ENCODE measurements at regions not wholly inside any gene's neighbourhood (a gene's known extent, or its start where the extent isn't known, plus 50 kb on each side); places are given as distances from the start of the nearest gene placed in this dataset.
A peak's percentile ranks its signal among the peaks of the same experiment; 100 is the strongest.
"Not testable (repeated sequence)": the region's sequence is repeated elsewhere in the genome, so short reads cannot be mapped to it uniquely, and the experiment has no call there.

DNA sequence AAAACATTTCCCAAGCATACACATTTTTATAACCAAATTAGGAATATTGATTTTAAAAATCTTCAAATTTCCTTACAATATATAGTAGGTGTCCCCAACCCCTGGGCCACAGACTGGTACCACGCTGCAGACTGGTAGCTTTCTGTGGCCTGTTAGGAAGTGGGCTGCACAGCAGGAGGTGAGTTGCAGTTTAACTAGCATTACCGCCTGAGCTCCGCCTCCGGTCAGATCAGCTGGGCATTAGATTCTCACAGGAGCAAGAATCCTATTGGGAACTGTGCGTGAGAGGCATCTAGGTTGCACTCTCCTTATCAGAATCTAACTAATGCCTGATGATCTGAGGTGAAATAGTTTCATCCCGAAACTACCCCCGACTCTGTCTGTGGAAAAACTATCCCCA, 62.1 kb downstream of the ZWINT start:
- DNase-seq: no peak

DNA sequence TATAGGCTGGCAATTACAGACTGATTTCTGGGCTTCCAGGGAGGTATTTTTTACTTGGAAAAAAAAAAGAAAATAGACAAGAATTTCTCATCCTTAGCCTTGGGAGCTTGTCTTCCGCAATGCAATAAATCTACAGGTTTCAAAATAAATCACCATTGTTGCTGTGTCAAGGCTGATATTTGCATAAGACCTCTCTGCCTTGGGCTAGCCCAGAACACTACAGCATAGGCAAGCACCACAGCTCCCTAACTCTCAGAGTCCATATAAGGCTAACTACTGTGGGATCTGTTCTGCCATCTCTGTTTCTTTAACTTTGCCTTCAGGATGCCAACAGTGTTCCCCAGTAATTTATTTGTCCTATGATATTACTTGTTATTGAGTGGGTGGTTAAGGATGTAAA, 64.4 kb downstream of the ZWINT start:
- DNase-seq: no peak

DNA sequence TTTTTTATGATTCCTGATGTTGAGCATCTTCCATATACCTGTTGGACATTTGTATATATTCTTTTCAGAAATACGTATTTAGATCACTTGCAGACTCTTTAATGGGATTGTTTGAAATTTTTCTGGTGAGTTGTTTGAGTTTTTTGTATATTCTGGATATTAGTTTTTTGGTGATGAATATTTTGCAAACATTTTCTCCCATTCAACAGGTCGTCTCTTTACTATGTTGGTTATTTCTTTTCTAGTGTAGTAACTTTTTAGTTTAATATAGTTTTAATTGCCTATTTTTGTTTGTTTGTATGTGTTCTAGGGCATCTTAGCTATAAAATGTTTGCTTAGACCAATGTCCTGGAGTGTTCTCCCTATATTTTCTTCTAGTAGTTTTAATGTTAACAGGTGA, 72.7 kb downstream of the ZWINT start:
- DNase-seq: no peak

DNA sequence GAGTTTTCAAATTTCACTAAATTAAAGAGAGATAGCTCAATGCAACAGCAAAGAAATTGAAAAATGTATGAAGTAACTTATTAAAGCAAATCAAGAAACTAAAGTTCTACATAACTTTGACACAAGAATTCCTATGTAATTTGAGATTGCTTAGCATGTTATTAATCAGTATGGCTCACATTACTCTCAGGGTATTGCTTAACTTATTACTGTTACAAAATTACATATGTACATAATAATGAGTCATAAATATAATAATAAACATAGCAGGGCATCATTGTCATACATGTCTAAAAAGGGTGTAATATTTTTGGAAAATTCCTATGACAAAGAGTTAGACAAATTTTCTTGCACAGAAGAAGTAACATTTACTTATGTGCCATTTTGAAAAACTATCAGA, 75.0 kb downstream of the ZWINT start:
- DNase-seq: no peak

DNA sequence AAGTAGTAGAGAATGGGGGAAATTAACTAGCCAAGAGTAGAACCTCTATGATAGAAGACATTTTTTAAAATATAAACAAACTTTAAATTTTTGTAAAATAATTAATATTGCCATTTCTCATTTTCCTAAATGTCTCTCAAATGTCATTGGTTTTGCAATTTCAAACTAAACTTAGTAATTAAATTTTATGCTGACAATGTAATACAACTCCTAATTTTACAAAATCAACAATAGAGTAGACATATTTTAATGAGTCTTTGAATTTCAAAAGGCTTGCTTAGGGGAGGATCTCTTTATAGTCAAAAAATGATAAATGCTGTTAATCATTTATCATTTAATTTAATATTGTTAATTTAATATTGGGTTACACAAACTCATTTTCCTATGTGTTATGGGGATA, 81.8 kb downstream of the ZWINT start:
- DNase-seq: no peak

DNA sequence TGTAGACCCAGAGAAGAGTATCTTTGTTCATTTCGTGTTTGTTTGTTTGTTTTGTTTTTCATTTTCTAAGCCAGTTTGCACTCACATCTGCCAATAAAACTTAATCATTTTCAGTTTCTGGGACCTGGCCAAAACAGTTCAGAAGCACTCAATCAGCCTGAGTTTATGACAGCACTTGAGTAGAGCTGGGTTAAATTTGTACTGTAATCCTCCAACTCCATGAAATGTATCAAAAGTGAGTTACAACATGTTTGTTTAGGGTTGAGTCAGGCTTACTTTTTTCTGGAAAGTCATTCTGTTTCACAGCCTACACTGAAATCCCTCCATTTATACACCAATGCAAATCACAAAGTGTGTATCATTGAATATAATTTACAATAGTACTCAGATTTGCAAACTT, 91.9 kb downstream of the ZWINT start:
- DNase-seq: peak; percentile 70

DNA sequence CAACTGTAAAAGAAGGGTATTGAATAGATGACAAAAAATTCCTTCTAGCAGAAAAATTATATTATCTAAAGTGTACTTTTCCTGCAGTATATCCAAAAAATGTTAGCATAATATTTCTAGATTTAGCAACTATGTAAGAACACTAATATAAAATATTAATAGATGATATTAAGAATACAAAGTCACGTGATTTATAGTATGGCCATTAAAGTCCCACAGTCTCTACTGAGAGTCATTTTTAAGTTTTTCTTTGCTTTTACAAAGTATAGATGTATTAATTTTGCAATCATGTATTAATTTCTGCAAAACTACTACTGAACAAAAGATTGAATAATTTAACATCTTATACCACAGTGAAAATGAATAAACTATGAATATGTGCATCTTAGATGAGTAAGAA, 94.9 kb downstream of the ZWINT start:
- no peak for DNase-seq

DNA sequence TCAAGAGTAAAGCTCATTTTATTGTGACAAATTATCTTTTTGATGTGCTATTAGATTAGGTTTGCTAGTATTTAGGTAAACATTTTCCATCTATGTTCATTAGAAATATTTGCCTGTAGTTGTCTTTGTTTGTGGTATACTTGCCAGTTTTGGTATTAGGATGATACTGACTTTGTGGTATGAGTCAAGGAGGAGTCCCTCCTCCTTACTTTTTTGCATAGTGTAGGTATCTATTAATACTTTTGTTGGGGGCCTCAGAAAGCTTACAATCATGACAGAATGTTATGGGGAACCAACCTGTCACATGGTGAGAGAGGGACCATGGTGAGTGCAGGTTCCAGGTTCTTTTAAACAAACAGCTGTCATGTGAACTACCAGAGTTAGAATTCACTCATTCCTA, 102.1 kb downstream of the ZWINT start:
- DNase-seq: no peak

DNA sequence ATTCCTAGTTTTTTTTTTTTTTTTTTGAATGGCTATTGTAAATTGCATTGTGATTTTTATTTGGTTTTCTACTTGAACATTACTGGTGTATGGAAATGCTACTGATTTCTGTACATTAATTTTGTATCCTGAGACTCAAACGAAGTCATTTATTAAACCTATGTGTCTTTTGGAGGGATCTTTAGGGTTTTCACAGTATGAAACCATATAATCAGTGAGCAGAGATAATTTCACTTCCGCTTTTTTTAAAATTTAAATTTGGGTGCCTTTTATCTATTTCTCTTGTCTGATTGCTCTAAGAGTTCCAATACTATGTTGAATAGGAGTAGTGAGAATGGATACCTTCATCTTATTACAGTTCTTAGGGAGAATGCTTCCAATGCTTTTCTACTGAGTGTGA, 102.7 kb downstream of the ZWINT start:
- DNase-seq: no peak

DNA sequence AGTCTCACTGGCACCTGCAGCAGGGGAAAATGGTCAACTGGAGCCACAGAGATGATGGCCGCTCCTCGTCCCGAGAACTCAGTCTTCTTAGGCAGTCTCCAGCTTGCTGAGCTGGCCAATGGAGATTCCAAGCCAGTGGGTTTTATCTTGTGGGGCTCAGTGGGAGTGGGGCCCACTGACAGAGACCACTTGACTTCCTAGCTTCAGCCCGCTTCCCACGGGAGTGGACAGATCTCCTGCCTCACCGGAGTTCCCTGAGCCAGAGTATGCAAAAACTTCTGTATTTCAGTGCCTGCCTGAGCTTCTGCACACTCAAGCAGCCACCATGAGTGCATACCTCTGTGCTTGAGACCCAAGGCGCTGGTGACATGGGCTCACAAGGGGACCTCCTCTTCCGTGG, 105.8 kb downstream of the ZWINT start:
- no peak for DNase-seq

DNA sequence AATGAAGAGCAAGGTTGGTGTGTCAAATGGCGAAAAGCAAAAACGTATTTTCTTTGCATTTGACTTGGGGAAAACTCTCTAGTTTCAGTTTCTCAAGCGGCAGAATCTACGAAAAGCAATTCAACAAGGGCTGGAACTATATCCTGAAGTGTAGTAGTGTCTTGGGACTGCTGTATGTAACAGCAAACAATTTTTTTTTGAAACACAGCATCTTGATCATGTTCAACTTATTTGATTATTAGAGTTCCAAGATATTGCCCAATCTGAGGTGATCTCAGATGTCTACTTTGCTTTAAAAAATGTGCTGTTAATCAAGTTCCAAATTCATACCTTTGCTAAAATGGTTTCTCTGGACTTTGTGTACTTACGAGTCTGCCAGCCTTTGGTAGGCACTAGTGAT, 120.6 kb downstream of the ZWINT start:
- no peak for DNase-seq

DNA sequence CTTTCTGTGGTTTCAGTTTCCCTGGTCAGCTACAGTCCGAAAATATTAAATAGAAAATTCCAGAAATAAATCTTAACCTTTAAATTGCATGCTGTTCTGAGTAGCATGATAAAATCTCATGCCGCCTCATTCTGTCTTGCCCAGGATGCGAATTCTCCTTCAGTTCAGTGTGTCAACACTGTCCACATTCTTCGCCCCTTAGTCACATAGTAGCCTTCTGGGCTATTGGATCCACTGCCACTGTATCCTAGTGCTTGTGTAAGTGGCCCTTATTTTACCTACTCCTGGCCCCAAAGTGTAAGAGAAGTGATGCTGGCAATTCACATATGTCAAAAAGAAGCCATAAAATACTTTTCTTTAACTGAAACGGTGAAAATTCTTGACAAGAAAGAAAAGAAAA, 129.6 kb downstream of the ZWINT start:
- no peak for DNase-seq

DNA sequence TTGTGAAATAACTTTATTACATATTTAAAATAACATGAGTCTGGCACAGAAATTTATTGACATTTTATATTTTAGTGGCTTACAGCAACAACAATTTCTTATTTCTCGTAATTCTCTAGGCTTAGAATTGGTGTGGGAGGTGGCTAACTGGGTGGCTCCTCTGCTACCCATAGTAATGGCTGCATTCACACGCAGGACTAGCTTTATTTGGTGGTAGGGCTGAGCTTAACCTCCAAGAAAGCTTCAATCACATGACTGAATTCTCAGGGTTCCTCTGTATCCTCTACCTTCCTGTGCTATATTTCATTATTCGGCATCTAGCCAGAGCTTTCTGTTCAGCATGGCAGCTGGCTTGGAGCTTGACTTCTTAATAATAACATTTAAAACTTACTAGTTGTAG, 138.8 kb downstream of the ZWINT start:
- DNase-seq: no peak

DNA sequence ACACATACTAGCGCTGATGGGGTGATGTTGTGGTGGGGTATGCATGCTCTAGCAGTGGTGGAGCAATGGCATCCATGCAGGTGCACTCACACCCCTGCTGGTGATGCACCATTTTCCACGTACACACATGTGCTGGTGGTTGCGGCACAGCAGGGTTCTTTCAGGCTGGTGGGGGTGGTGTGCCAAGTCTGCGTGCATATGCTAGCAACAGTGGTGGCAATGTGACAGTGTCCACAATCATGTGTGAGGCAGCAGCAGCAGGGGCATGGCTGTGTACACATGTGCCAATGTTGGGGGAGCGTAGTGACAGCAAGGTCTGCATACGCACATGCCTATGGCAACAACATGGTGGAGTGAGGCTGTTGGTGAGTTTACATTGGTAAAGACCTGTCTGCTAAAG, 148.1 kb downstream of the ZWINT start:
- DNase-seq: no peak

DNA sequence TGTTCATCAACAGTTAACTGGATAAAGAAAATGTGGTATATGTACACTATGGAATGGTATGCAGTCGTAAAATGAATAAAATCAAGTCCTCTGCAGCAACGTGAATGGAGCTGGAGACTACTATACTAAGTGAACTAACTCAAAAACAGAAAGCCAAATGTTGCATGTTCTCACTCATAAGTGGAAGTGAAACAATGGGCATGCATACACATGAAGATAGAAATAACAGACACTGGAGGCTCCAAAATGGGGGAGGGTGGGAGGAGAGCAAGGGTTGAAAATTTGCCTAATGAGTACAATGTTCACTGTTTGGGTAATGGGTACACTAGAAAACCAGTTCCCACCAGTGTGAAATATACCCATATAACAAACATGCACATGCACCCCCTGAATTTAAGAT, 179.5 kb downstream of the ZWINT start:
- DNase-seq: no peak

DNA sequence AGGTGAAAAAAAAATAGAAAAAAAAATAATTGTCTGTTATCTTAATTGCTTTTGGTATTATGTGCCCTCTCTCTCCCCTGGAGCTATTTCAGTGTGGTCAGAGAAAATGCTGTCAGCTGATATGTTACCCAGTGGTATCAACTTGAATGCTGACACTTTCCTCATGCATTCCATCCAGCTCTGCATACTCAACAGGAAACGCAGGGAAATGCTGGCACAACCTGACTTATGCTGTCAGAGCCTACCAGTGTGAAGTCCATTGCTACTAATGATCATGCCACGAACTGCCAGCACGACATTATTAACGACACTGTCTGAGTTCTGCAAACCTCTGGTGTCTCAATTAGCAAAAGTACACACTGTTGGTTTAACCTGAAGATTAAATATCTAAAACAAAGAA, 182.8 kb downstream of the ZWINT start:
- no peak for DNase-seq

DNA sequence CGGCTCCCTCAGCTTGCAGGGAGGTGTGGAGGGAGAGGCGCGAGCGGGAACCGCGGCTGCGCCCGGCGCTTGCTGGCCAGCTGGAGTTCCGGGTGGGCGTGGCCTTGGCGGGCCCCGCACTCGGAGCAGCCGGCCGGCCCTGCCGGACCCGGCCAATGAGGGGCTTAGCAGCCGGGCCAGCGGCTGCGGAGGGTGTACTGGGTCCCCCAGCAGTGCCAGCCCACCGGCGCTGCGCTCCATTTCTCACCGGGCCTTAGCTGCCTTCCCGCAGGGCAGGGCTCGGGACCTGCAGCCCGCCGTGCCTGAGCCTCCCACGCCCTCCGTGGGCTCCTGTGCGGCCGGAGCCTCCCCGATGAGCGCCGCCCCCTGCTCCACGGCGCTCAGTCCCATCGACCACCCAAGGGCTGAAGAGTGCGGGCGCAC, 206.0 kb downstream of the ZWINT start:
- DNase-seq: not testable (repeated sequence)

DNA sequence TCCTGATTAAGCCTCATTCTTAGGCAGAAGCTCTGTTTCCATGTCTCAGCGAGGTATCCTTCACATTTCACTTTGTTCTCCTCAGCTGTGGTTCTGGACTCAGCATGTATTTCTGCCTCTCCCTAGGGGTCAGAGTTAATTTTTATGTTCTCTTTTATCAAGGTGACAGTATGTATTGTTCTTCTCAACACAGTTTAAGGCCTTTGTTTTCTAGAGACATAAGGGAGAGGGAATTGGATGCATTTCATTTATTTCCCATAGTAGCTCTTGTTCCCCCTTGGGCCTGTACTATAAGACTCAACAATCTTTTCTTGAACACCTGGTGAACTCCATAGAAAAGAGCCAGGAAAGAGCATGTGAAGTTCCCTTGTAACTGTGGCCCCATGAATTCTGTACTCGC, 214.3 kb downstream of the ZWINT start:
- DNase-seq: no peak

DNA sequence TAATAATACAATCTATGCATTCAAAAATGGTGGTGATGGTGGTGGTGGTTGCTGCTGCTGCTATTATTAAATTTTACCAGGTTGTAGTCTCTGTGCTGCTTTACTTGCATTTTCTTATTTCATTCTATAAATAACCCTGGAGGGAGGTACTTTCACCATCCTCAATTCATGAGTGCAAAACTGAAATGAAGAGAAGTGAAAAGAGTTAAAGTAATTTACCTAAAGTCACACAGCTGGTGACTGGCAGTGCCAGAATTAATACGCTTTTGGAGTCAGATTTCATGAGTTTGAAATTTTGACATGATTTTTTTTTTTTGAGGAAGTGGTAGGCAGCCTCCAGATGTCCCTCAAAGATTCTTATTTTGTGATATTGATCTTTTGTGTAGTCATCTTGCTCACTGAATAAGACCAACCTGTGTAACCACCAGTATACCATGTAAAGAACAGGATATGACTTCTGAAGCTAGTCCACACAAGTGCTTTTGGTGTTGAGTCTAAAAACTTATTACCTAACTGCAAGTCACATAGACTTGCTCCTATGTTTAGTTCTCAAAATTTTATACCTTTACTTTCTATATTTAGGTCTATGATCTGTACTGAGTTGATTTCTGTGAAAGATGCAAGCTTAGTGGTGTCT, 218.8 kb downstream of the ZWINT start:
- no peak for DNase-seq

DNA sequence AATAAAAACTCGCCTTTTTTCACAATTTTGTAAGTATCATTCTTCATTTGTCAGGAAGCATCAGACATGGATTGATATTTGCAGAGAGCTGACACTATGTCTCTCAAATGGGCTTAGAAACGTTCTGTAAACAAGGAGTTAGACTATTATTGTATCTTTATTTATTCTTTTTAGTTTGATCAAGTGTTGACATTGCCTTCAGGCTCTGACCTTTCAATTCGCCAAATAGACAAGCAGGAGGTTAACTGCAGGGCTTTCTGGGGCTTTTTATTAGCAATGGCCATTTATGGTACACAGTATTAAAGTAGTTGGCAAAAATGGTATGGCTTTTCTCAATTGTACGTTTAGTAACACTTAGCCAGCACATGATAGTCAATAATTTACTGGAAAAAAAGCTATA, 221.7 kb downstream of the ZWINT start:
- no peak for DNase-seq

DNA sequence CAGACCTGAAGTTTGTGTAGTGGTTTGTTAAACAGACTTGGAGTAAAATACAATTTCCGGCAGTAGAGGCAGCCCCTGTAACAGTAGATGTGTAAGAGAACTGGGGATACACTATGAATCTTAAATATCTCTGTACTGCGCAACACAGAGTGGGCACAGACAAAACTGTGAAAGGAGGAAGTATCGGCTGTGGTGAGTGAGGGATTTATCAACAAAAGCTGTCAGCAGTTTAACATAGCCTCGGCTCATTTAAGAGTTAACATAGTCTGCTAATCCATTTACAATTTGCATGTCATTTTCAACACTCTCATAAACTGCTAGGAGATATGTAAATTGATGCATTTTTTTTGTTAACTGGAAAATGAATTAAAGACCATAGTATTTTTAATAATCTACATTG, 225.2 kb downstream of the ZWINT start:
- DNase-seq: no peak

DNA sequence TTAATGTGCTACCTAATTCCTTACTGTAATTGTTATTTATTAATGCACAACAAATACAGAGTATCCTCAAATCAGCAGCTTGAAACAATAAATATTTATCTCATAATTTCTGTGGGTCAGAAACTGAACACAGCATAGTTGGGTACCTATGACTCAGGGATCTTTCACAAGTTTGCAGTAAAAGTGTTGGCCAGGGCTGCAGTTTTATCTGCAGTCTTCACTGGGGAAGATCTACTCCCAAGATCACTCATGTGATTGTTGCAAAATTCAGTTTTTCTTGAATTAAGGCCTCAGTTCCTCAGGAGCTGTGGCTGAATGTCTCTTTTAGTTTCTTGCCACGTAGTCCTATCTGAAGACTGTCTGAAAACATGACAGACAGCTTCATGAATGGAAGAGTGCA, 237.8 kb downstream of the ZWINT start:
- no peak for DNase-seq

DNA sequence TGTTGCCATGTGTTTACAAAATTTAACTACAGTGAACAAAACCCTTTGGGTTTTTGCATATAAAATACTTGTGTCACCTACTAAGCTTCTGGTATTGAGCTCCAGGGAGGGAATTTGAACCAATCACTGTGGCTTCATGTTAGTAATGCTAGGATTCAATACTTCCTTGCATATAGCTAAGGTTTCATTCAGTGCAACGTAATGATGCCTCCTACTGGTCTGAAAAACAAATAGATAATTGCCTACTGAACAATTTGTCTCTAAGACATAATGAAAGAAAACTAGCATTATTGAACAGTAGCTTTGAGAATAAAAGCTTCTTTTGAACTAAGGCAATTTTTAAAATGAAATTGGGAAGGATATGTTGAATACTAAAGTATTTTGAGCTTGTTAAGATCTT, 244.4 kb downstream of the ZWINT start:
- DNase-seq: no peak

DNA sequence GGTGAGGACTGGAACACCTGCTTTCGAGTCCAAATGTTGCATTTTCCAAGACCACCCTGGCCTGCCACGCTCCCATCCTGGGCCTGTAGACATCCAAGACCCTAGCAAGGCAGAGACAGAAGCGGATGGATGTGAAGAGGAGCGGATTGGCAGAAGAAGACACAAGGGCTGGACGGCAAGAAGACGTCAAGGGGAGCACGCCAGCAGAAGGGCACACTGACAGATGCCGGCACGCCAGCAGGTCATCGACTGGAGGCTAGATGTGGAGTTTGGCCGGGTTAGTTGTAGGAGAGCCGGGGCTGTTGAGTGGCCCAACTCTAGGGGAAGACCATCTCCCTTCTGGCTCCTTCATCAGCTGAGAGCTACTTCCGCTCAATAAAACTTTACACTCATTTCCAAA, 251.6 kb downstream of the ZWINT start:
- no peak for DNase-seq

DNA sequence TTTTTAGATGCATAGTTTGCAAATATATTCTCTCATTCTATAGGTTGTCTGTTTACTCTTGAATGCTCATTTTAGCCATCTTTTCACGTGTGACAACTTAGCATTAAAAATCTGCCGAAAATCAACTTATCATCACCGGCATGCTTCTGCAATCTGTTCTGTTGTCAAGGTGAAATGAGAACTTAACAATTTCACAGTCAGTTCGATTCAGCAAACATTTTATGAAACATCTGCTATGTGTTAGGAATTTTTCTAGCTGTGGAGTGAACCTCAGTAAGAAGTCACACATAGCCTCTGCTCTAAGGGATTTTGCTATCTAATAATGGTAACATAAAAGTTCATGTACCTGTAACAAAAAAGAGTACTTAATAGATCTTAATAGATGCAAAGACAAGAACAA, 256.1 kb downstream of the ZWINT start:
- DNase-seq: no peak

DNA sequence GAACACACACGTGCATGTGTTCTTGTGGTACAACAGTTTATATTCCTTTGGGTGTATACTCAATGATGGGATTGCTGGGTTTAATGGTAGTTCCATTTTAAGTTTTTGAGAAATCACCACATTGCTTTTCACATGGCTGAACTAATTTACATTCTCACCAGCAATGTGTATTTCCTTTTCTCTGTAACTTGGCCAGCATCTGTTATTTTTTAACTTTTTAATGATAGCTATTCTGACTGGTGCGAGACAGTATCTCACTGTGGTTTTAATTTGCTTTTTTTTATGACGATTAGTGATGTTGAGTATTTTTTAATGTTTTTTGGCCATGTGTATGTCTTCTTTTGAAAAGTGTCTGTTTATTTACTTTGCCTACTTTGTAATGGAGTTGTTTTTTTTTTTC, 256.6 kb downstream of the ZWINT start:
- DNase-seq: no peak
